ENCODE measurements at regions not wholly inside any gene's neighbourhood (a gene's known extent, or its start where the extent isn't known, plus 50 kb on each side); places are given as distances from the start of the nearest gene placed in this dataset.

DNA sequence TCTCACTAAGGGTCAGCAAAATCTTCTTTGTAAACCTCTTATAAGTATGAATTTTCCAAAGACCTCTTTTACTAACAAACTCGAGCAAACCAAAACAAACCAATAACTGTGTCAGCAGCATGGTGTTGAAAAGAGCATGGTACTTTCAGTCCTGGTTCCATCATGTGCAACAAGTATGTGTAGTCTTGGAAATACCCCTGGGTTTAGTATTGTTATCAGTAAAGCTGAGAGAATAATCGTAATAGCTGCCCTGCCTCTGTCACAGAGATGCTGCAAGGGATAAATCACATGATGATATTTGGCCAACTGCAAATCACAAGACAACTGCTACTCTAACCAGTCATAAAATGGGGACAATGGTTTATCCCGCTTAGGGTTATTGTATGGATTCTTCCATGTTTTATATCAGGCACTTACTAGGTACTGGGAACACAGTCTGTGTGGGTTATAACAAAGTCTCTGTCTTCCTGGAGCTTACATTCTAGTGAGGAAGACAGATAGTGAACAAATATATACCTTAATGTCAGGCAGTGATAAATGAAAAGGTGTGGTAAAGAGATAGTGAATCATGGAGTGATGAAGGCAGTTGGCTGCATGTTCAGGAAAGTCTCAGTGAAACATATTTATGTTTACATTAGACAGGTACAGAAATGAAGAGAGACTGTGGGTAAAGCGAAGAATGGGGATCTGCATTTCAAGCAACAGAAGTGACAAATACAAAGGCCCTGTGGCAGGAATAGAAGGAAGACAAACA lies 60.5 kb upstream of the C10orf90 start:
- H3K27ac ChIP-seq, result no peak overlapping the region
- Mint-ChIP-seq H3K27ac (no peak overlapping the region), H3K36me3 (no peaks in the 10 kb centered on the region), H3K4me1 (no peaks in the 10 kb centered on the region), H3K9me3 (peaks cover under 1% of the 10 kb centered on the region), H3K27me3 (ENCODE audit: insufficient read depth, low read depth) (peaks cover 5% of the 10 kb centered on the region), H3K4me3 (no peak overlapping the region)
- H3K36me3 ChIP-seq, result no peaks in the 10 kb centered on the region
- peaks cover 5% of the 10 kb centered on the region for H3K4me1 ChIP-seq
- TF ChIP-seq EZH2phosphoT487 (IDR thresholded peaks at IDR 0.05) (no peak), EZH2 (IDR thresholded peaks at IDR 0.05) (no peak)
- TF ChIP-seq, protein P1, sequence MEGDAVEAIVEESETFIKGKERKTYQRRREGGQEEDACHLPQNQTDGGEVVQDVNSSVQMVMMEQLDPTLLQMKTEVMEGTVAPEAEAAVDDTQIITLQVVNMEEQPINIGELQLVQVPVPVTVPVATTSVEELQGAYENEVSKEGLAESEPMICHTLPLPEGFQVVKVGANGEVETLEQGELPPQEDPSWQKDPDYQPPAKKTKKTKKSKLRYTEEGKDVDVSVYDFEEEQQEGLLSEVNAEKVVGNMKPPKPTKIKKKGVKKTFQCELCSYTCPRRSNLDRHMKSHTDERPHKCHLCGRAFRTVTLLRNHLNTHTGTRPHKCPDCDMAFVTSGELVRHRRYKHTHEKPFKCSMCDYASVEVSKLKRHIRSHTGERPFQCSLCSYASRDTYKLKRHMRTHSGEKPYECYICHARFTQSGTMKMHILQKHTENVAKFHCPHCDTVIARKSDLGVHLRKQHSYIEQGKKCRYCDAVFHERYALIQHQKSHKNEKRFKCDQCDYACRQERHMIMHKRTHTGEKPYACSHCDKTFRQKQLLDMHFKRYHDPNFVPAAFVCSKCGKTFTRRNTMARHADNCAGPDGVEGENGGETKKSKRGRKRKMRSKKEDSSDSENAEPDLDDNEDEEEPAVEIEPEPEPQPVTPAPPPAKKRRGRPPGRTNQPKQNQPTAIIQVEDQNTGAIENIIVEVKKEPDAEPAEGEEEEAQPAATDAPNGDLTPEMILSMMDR (IDR thresholded peaks at IDR 0.05), result no peak
- H4K20me1 ChIP-seq (ENCODE audit: low read depth), result no peaks in the 10 kb centered on the region
- no peaks in the 10 kb centered on the region for H3K79me2 ChIP-seq (ENCODE audit: low read depth)
- no peak overlapping the region for H3K4me3 ChIP-seq
- no peak overlapping the region for H2AFZ ChIP-seq (replicated peaks)
- no peak for DNase-seq (ENCODE audit: low spot score)
- no peak overlapping the region for H3K9ac ChIP-seq
- H3K27me3 ChIP-seq, result no peaks in the 10 kb centered on the region
- H3F3A ChIP-seq (ENCODE audit: low read depth), result no peaks in the 10 kb centered on the region
- peaks cover 6% of the 10 kb centered on the region for H3K9me3 ChIP-seq (ENCODE audit: low read depth)
- no peak overlapping the region for H3K4me2 ChIP-seq

DNA sequence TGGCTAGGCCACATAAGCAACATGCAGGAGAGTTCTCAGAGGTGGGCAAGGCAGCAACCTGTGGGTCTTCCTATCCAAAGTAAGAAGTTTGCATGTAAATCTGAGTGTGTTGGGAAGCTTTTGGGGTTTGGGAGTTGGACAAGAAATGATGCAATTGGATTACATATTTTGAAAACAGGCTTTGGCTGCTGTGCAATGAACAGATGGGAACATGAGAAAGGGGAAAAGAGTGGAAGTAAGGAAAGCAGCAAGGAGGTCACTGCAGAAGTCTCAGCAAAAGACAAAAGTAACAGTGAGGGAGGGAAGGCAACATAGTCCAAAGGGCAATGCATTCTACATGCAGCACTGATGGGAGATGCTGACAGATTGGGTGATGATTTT lies 61.1 kb upstream of the C10orf90 start:
- no peaks in the 10 kb centered on the region for H3K36me3 ChIP-seq
- no peaks in the 10 kb centered on the region for H3F3A ChIP-seq (ENCODE audit: low read depth)
- no peak overlapping the region for H3K4me3 ChIP-seq
- H3K27ac Mint-ChIP-seq, result no peak overlapping the region
- H3K9me3 Mint-ChIP-seq, result no peaks in the 10 kb centered on the region
- no peaks in the 10 kb centered on the region for H4K20me1 ChIP-seq (ENCODE audit: low read depth)
- H3K4me3 Mint-ChIP-seq, result no peak overlapping the region
- peaks cover 5% of the 10 kb centered on the region for H3K4me1 ChIP-seq
- H3K27me3 Mint-ChIP-seq (ENCODE audit: insufficient read depth, low read depth), result peaks cover 5% of the 10 kb centered on the region
- H2AFZ ChIP-seq (replicated peaks), result no peak overlapping the region
- no peak overlapping the region for H3K4me2 ChIP-seq
- no peaks in the 10 kb centered on the region for H3K79me2 ChIP-seq (ENCODE audit: low read depth)
- no peaks in the 10 kb centered on the region for H3K27me3 ChIP-seq
- TF ChIP-seq EZH2 (IDR thresholded peaks at IDR 0.05) (no peak), EZH2phosphoT487 (IDR thresholded peaks at IDR 0.05) (no peak)
- TF ChIP-seq, protein P1 (IDR thresholded peaks at IDR 0.05), result no peak
- no peaks in the 10 kb centered on the region for H3K36me3 Mint-ChIP-seq
- no peaks in the 10 kb centered on the region for H3K4me1 Mint-ChIP-seq
- no peak overlapping the region for H3K27ac ChIP-seq
- H3K9ac ChIP-seq, result no peak overlapping the region
- DNase-seq (ENCODE audit: low spot score), result no peak
- peaks cover 6% of the 10 kb centered on the region for H3K9me3 ChIP-seq (ENCODE audit: low read depth)

DNA sequence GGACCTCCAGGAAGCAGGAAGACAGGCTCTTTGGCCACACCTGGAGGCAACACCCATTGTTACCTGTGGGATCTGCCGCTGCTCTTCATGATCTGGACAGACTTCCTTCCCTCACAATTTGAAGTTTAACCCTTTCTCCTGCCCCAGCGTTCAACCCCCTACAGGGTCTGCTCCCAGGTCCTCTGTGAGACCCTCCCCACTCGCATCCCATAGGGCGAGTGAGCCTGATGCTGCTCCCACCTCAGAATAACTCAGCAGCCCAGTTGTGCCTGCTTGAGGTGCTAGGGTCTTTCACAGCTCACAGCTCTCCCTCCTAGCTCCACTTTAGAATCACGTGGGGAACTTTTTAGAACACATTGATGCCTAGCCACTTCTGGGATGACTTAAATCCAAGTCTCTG lies 61.8 kb upstream of the C10orf90 start:
- no peak overlapping the region for H3K4me3 ChIP-seq

More for the DNA sequence above, 61.8 kb upstream of the C10orf90 start:
- no peaks in the 10 kb centered on the region for H3K36me3 ChIP-seq
- H3K9ac ChIP-seq, result no peak overlapping the region
- Mint-ChIP-seq H3K4me1 (no peaks in the 10 kb centered on the region), H3K36me3 (no peaks in the 10 kb centered on the region), H3K9me3 (no peaks in the 10 kb centered on the region), H3K27me3 (ENCODE audit: insufficient read depth, low read depth) (peaks cover 5% of the 10 kb centered on the region), H3K27ac (no peak overlapping the region), H3K4me3 (no peak overlapping the region)
- no peak overlapping the region for H3K27ac ChIP-seq
- no peaks in the 10 kb centered on the region for H3K27me3 ChIP-seq
- H3K4me2 ChIP-seq, result no peak overlapping the region
- no peaks in the 10 kb centered on the region for H3K79me2 ChIP-seq (ENCODE audit: low read depth)
- no peaks in the 10 kb centered on the region for H4K20me1 ChIP-seq (ENCODE audit: low read depth)
- no peak overlapping the region for H2AFZ ChIP-seq (replicated peaks)
- H3K9me3 ChIP-seq (ENCODE audit: low read depth), result peaks cover 6% of the 10 kb centered on the region
- H3F3A ChIP-seq (ENCODE audit: low read depth), result no peaks in the 10 kb centered on the region
- DNase-seq (ENCODE audit: low spot score), result no peak
- TF ChIP-seq, protein P1 (IDR thresholded peaks at IDR 0.05), result no peak
- no peak for TF ChIP-seq EZH2 (IDR thresholded peaks at IDR 0.05)
- no peak for TF ChIP-seq EZH2phosphoT487 (IDR thresholded peaks at IDR 0.05)
- H3K4me1 ChIP-seq, result peaks cover 5% of the 10 kb centered on the region

All from neural progenitor cell (in vitro differentiated cells).